GM23338 (cell line): ENCODE measurements at regions not wholly inside any gene's neighbourhood (a gene's known extent, or its start where the extent isn't known, plus 50 kb on each side); places are given as distances from the start of the nearest gene placed in this dataset.

Experiments used
- ATAC-seq: fragments of 200-7000 bp; cut with Tn5 transposase; 3 replicates; pipeline ENCODE4 v1.9.1; 2020
- DNase-seq: peaks from one replicate; pipeline ENCODE4 v3.0.0-alpha.2; 2015; ENCODE audit warnings: low spot score
- H2AFZ ChIP-seq: fragments of 200-600 bp; sonication (generic); 2 replicates; pipeline ENCODE4 v1.8.0; 2016; ENCODE audit warnings: antibody characterized with exemption, mild to moderate bottlenecking, moderate library complexity
- H3F3A ChIP-seq: fragments of 200-600 bp; sonication (generic); replicated peaks from 2 replicates; pipeline ENCODE4 v1.8.0; 2017; ENCODE audit warnings: antibody characterized with exemption, mixed run types, low read depth
- H3K27ac ChIP-seq: fragments of 200-600 bp; sonication (generic); 2 replicates; pipeline ENCODE4 v1.6.1; 2016; ENCODE audit warnings: low read depth
- H3K27me3 ChIP-seq: fragments of 200-600 bp; sonication (generic); 2 replicates; pipeline ENCODE4 v1.8.0; 2016; ENCODE audit warnings: mild to moderate bottlenecking, mixed run types, moderate library complexity; ENCODE audit not compliant: insufficient read depth
- H3K36me3 ChIP-seq: fragments of 200-600 bp; sonication (generic); 2 replicates; pipeline ENCODE4 v1.8.0; 2016; ENCODE audit warnings: mild to moderate bottlenecking; ENCODE audit not compliant: insufficient read depth
- H3K4me1 ChIP-seq: fragments of 200-600 bp; sonication (generic); 2 replicates; pipeline ENCODE4 v1.8.0; 2016; ENCODE audit warnings: mild to moderate bottlenecking, moderate library complexity; ENCODE audit not compliant: insufficient read depth
- H3K4me2 ChIP-seq: fragments of 200-600 bp; sonication (generic); 2 replicates; pipeline ENCODE4 v1.7.1; 2017; ENCODE audit warnings: mixed run types
- H3K4me3 ChIP-seq: fragments of 200-600 bp; sonication (generic); 2 replicates; pipeline ENCODE4 v1.6.1; 2016; ENCODE audit warnings: mixed run types
- H3K79me2 ChIP-seq: fragments of 200-600 bp; sonication (generic); replicated peaks from 2 replicates; pipeline ENCODE4 v1.8.0; 2017; ENCODE audit warnings: mild to moderate bottlenecking; ENCODE audit not compliant: insufficient read depth
- H3K9me2 ChIP-seq: fragments of 200-600 bp; sonication (generic); 2 replicates; pipeline ENCODE4 v1.8.0; 2017; ENCODE audit not compliant: insufficient read depth
- H4K20me1 ChIP-seq: fragments of 200-600 bp; sonication (generic); replicated peaks from 2 replicates; pipeline ENCODE4 v1.8.0; 2017; ENCODE audit warnings: mild to moderate bottlenecking; ENCODE audit not compliant: insufficient read depth
- H3K27ac Mint-ChIP-seq: 2 replicates; pipeline ENCODE4 v1.8.0; 2020; ENCODE audit warnings: inconsistent platforms, mild to moderate bottlenecking, moderate library complexity, mixed read lengths
- H3K27me3 Mint-ChIP-seq: 3 replicates; pipeline ENCODE4 v1.8.0; 2022; ENCODE audit warnings: low read depth, mild to moderate bottlenecking, moderate library complexity, mixed read lengths, inconsistent platforms; ENCODE audit not compliant: insufficient read depth, poor library complexity
- H3K36me3 Mint-ChIP-seq: 3 replicates; pipeline ENCODE4 v1.8.0; 2021; ENCODE audit warnings: low read depth, mild to moderate bottlenecking, inconsistent platforms, moderate library complexity, mixed read lengths
- H3K4me1 Mint-ChIP-seq: 3 replicates; pipeline ENCODE4 v1.8.0; 2020; ENCODE audit warnings: mild to moderate bottlenecking, inconsistent platforms, mixed read lengths
- H3K4me3 Mint-ChIP-seq: 3 replicates; pipeline ENCODE4 v1.8.0; 2021; ENCODE audit warnings: moderate library complexity, mild to moderate bottlenecking, inconsistent platforms, mixed read lengths
- H3K9me3 Mint-ChIP-seq: 3 replicates; pipeline ENCODE4 v1.8.0; 2020; ENCODE audit warnings: moderate library complexity, mild to moderate bottlenecking, inconsistent platforms, mixed read lengths
- CREB1 ChIP-seq: fragments of 250-450 bp; sonication (Bioruptor Pico); IDR thresholded peaks from 2 replicates; pipeline ENCODE4 v1.5.0; 2020; ENCODE audit warnings: low read depth, mild to moderate bottlenecking, moderate library complexity
- CTCF ChIP-seq, 2 experiments: fragments of 200-600 bp in 1 of 2; sonication (generic) in 1 of 2; conservative IDR thresholded peaks; 2 replicates each; pipeline versions ENCODE4 v1.5.1 to v1.6.1; 2016 to 2017; ENCODE audit warnings: antibody characterized with exemption in 2 of 2, low read depth in 2 of 2, mild to moderate bottlenecking in 2 of 2, moderate library complexity in 1 of 2
- EZH2 ChIP-seq: fragments of 200-600 bp; sonication (generic); IDR thresholded peaks from one replicate; pipeline ENCODE4 v1.8.0; 2017; ENCODE audit warnings: antibody characterized with exemption, mild to moderate bottlenecking, low read depth; ENCODE audit not compliant: unreplicated experiment
- EZH2phosphoT487 ChIP-seq: fragments of 200-600 bp; sonication (generic); IDR thresholded peaks from one replicate; pipeline ENCODE4 v1.8.1; 2018; ENCODE audit warnings: antibody characterized with exemption; ENCODE audit not compliant: unreplicated experiment
- JUNB ChIP-seq: IDR thresholded peaks from one replicate; pipeline ENCODE4 v1.6.1; 2016; ENCODE audit warnings: antibody characterized with exemption; ENCODE audit not compliant: unreplicated experiment
- NANOG ChIP-seq: IDR thresholded peaks from 2 replicates; pipeline ENCODE4 v1.6.1; 2016; ENCODE audit warnings: antibody characterized with exemption, borderline replicate concordance
- POLR2AphosphoS5 ChIP-seq: IDR thresholded peaks from 2 replicates; pipeline ENCODE4 v1.6.1; 2016; ENCODE audit warnings: antibody characterized with exemption, low read depth
- REST ChIP-seq: IDR thresholded peaks from one replicate; pipeline ENCODE4 v1.6.1; 2018; ENCODE audit warnings: antibody characterized with exemption; ENCODE audit not compliant: unreplicated experiment
- STAT1 ChIP-seq: IDR thresholded peaks from one replicate; pipeline ENCODE4 v1.6.1; 2016; ENCODE audit warnings: antibody characterized with exemption; ENCODE audit not compliant: unreplicated experiment
- ZNF114 ChIP-seq: fragments of 250-450 bp; sonication (Bioruptor Pico); IDR thresholded peaks from 2 replicates; pipeline ENCODE4 v1.5.0; 2020; ENCODE audit warnings: mild to moderate bottlenecking, moderate library complexity
- ZNF331 ChIP-seq: fragments of 250-450 bp; sonication (Bioruptor Pico); IDR thresholded peaks from 2 replicates; pipeline ENCODE4 v1.5.0; 2020; ENCODE audit warnings: low read depth, mild to moderate bottlenecking, moderate library complexity
- ZNF462 ChIP-seq: fragments of 250-450 bp; sonication (Bioruptor Pico); IDR thresholded peaks from 2 replicates; pipeline ENCODE4 v1.5.0; 2020; ENCODE audit warnings: mild to moderate bottlenecking, moderate library complexity
- TF ChIP-seq, protein P1 (sequence below): IDR thresholded peaks from 2 replicates; pipeline ENCODE4 v1.6.1; 2016; ENCODE audit warnings: antibody characterized with exemption

- H4K20me1 ChIP-seq = no peaks in the 10 kb centered on the region
Measured at GRCh38 chr13:72427757-72428528, 299.5 kb downstream of the MZT1 start.

More at GRCh38 chr13:72427757-72428528, 299.5 kb downstream of the MZT1 start:
- H3K27ac Mint-ChIP-seq = no peak overlapping the region
- H3K4me1 ChIP-seq = peaks cover 17% of the 10 kb centered on the region
- H3K79me2 ChIP-seq = no peaks in the 10 kb centered on the region
- no peaks in the 10 kb centered on the region for H3K27me3 ChIP-seq
- DNase-seq (no peak), ATAC-seq (no peak)
- H3K4me3 Mint-ChIP-seq = no peak overlapping the region
- H3F3A ChIP-seq = no peaks in the 10 kb centered on the region
- H3K27me3 Mint-ChIP-seq = no peaks in the 10 kb centered on the region
- no peaks in the 10 kb centered on the region for H3K9me3 Mint-ChIP-seq
- no peak overlapping the region for H3K4me3 ChIP-seq
- no peaks in the 10 kb centered on the region for H3K36me3 Mint-ChIP-seq
- H3K4me2 ChIP-seq = no peak overlapping the region
- no peak overlapping the region for H2AFZ ChIP-seq
- no peaks in the 10 kb centered on the region for H3K36me3 ChIP-seq
- TF ChIP-seq JUNB (no peak), POLR2AphosphoS5 (no peak), ZNF331 (CRISPR knock-in tag) (no peak), ZNF114 (CRISPR knock-in tag) (no peak), STAT1 (no peak), EZH2phosphoT487 (no peak), CREB1 (CRISPR knock-in tag) (no peak), ZNF462 (CRISPR knock-in tag) (no peak), NANOG (no peak), CTCF (conservative IDR thresholded peaks at IDR 0.05; ENCODE audit: low read depth in 2 of 2) (no peak), REST (no peak), EZH2 (no peak)
- TF ChIP-seq, protein P1, sequence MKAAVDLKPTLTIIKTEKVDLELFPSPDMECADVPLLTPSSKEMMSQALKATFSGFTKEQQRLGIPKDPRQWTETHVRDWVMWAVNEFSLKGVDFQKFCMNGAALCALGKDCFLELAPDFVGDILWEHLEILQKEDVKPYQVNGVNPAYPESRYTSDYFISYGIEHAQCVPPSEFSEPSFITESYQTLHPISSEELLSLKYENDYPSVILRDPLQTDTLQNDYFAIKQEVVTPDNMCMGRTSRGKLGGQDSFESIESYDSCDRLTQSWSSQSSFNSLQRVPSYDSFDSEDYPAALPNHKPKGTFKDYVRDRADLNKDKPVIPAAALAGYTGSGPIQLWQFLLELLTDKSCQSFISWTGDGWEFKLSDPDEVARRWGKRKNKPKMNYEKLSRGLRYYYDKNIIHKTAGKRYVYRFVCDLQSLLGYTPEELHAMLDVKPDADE = no peak
- H3K4me1 Mint-ChIP-seq = peaks cover 16% of the 10 kb centered on the region
- no peaks in the 10 kb centered on the region for H3K9me2 ChIP-seq
- no peak overlapping the region for H3K27ac ChIP-seq
